K562 (cell line): ENCODE measurements at regions not wholly inside any gene's neighbourhood (a gene's known extent, or its start where the extent isn't known, plus 50 kb on each side); places are given as distances from the start of the nearest gene placed in this dataset.
A peak's percentile ranks its signal among the peaks of the same experiment; 100 is the strongest.

ENCODE experiments used
- C11orf30 ChIP-seq: fragments of 450-650 bp; IDR thresholded peaks from 2 replicates; pipeline ENCODE4 v1.6.1; 2016; ENCODE audit warnings: low read depth, mild to moderate bottlenecking
- CEBPG ChIP-seq, 3 experiments: fragments of 200-800 bp in 1 of 3; sonication (Bioruptor generic) in 1 of 3; sonication (generic) in 1 of 3; formaldehyde crosslinking in 1 of 3; IDR thresholded peaks in 2 of 3; conservative IDR thresholded peaks in 1 of 3; 2 replicates each; pipeline versions ENCODE4 v1.6.1 to v1.8.0; 2016 to 2022; ENCODE audit warnings: missing compliant biosample characterization in 2 of 3, missing genetic modification characterization in 2 of 3, mild to moderate bottlenecking in 1 of 3, missing genetic modification reagents in 1 of 3
- ESRRA ChIP-seq: fragments of 450-650 bp; IDR thresholded peaks from 2 replicates; pipeline ENCODE4 v1.6.1; 2014; ENCODE audit warnings: low read depth, mild to moderate bottlenecking, moderate library complexity, borderline replicate concordance
- ETV6 ChIP-seq, 3 experiments: fragments of 150-350 bp in 1 of 3; sonication (generic) in 1 of 3; formaldehyde crosslinking in 1 of 3; IDR thresholded peaks; 2 replicates each; pipeline versions ENCODE4 v1.6.1 to v1.8.0; 2014 to 2022; ENCODE audit warnings: borderline replicate concordance in 2 of 3, low read depth in 2 of 3, antibody characterized with exemption in 1 of 3, low read length in 1 of 3, mild to moderate bottlenecking in 1 of 3, missing genetic modification reagents in 1 of 3
- FOXP1 ChIP-seq: sonication (generic); formaldehyde crosslinking; IDR thresholded peaks from 2 replicates; pipeline ENCODE4 v1.8.0; 2022; ENCODE audit warnings: mild to moderate bottlenecking, missing genetic modification reagents
- LEF1 ChIP-seq: fragments of 450-650 bp; IDR thresholded peaks from 2 replicates; pipeline ENCODE4 v1.6.1; 2016; ENCODE audit warnings: mild to moderate bottlenecking
- MAZ ChIP-seq, 2 experiments: fragments of 450-650 bp in 1 of 2; sonication (generic) in 1 of 2; formaldehyde crosslinking; IDR thresholded peaks in 1 of 2; conservative IDR thresholded peaks in 1 of 2; 2 replicates each; pipeline versions ENCODE4 v1.4.0 to v1.5.0; 2020; ENCODE audit warnings: mild to moderate bottlenecking in 1 of 2, missing genetic modification reagents in 1 of 2
- NBN ChIP-seq: fragments of 450-650 bp; IDR thresholded peaks from 2 replicates; pipeline ENCODE4 v1.6.1; 2016; ENCODE audit warnings: low read depth, mild to moderate bottlenecking
- TBL1XR1 ChIP-seq, 2 experiments: IDR thresholded peaks; 2 replicates each; pipeline ENCODE4 v1.6.1; 2012; ENCODE audit warnings: improper control_type of control experiment in 2 of 2, low read length in 2 of 2, mild to moderate bottlenecking in 1 of 2
- TGIF2 ChIP-seq: sonication (generic); formaldehyde crosslinking; IDR thresholded peaks from 2 replicates; pipeline ENCODE4 v1.8.1; 2022; ENCODE audit warnings: mild to moderate bottlenecking, missing genetic modification reagents, moderate library complexity
- ZKSCAN3 ChIP-seq: fragments of 250-450 bp; sonication (Bioruptor Pico); IDR thresholded peaks from 2 replicates; pipeline ENCODE4 v1.4.0; 2020
- ZNF12 ChIP-seq: sonication (generic); formaldehyde crosslinking; IDR thresholded peaks from 2 replicates; pipeline ENCODE4 v1.4.0; 2020; ENCODE audit warnings: mild to moderate bottlenecking, missing genetic modification reagents
- ZNF431 ChIP-seq: sonication (generic); formaldehyde crosslinking; IDR thresholded peaks from 2 replicates; pipeline ENCODE4 v1.8.0; 2022; ENCODE audit warnings: mild to moderate bottlenecking, missing genetic modification reagents
- ZNF444 ChIP-seq: fragments of 250-450 bp; sonication (Bioruptor Pico); IDR thresholded peaks from 2 replicates; pipeline ENCODE4 v1.4.0; 2020; ENCODE audit warnings: mild to moderate bottlenecking, moderate library complexity
- TF ChIP-seq, protein P1 (sequence below): fragments of 450-650 bp; formaldehyde crosslinking; IDR thresholded peaks from 2 replicates; pipeline ENCODE4 v1.4.0; 2022; ENCODE audit warnings: missing genetic modification characterization
- TF ChIP-seq, protein P2 (sequence below): sonication (generic); formaldehyde crosslinking; IDR thresholded peaks from 2 replicates; pipeline ENCODE4 v1.8.0; 2022; ENCODE audit warnings: mild to moderate bottlenecking, missing genetic modification reagents, borderline replicate concordance
- TF ChIP-seq, protein P3 (sequence below): fragments of 250-450 bp; sonication (Bioruptor Pico); IDR thresholded peaks from 2 replicates; pipeline ENCODE4 v1.4.0; 2020; ENCODE audit warnings: mild to moderate bottlenecking, moderate library complexity
- TF ChIP-seq, protein P4 (sequence below): sonication (generic); formaldehyde crosslinking; IDR thresholded peaks from 2 replicates; pipeline ENCODE4 v1.8.0; 2023; ENCODE audit warnings: mild to moderate bottlenecking, missing genetic modification reagents
- TF ChIP-seq, protein P5 (sequence below), 2 experiments: fragments of 450-650 bp; conservative IDR thresholded peaks; 2 replicates each; pipeline ENCODE4 v1.6.1; 2017; ENCODE audit warnings: mild to moderate bottlenecking in 2 of 2, moderate library complexity in 2 of 2

DNA sequence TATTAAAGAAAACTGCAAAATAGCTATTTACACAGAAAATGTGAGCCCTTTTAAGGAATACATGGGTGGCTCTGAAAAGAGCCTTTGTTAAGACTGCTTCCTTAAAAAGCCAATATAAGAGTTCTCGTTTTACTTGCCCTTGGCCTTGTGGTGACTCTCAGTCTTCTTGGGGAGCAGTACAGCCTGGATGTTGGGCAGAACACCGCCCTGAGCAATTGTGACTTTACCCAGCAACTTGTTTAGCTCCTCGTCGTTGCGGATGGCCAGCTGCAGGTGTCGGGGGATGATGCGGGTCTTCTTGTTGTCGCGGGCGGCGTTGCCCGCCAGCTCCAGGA, 111.5 kb downstream of the HFE start (continued):
- TF ChIP-seq, protein P1, sequence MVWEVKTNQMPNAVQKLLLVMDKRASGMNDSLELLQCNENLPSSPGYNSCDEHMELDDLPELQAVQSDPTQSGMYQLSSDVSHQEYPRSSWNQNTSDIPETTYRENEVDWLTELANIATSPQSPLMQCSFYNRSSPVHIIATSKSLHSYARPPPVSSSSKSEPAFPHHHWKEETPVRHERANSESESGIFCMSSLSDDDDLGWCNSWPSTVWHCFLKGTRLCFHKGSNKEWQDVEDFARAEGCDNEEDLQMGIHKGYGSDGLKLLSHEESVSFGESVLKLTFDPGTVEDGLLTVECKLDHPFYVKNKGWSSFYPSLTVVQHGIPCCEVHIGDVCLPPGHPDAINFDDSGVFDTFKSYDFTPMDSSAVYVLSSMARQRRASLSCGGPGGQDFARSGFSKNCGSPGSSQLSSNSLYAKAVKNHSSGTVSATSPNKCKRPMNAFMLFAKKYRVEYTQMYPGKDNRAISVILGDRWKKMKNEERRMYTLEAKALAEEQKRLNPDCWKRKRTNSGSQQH (CRISPR knock-in tag) = no peak
- TF ChIP-seq, protein P2, sequence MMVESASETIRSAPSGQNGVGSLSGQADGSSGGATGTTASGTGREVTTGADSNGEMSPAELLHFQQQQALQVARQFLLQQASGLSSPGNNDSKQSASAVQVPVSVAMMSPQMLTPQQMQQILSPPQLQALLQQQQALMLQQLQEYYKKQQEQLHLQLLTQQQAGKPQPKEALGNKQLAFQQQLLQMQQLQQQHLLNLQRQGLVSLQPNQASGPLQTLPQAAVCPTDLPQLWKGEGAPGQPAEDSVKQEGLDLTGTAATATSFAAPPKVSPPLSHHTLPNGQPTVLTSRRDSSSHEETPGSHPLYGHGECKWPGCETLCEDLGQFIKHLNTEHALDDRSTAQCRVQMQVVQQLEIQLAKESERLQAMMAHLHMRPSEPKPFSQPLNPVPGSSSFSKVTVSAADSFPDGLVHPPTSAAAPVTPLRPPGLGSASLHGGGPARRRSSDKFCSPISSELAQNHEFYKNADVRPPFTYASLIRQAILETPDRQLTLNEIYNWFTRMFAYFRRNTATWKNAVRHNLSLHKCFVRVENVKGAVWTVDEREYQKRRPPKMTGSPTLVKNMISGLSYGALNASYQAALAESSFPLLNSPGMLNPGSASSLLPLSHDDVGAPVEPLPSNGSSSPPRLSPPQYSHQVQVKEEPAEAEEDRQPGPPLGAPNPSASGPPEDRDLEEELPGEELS (CRISPR knock-in tag) = peak; percentile 36; the same call in 1 of the 2 replicates
- TF ChIP-seq ZNF12 (CRISPR knock-in tag) (0 out of 2 replicates have a peak, but pooled peaks have one; percentile 20), ZNF431 (CRISPR knock-in tag) (0 out of 2 replicates have a peak, but pooled peaks have one; percentile 33), C11orf30 (no peak), MAZ (CRISPR knock-in tag; conservative IDR thresholded peaks at IDR 0.05 in 1 of 2, IDR thresholded peaks at IDR 0.05 in 1 of 2) (0 out of 4 replicates have a peak, but pooled peaks of 1 of the 2 experiments have one; percentile 7), FOXP1 (0 out of 2 replicates have a peak, but pooled peaks have one; percentile 28), NBN (0 out of 2 replicates have a peak, but pooled peaks have one; percentile 16), ESRRA (no peak), ZNF444 (CRISPR knock-in tag) (no peak), LEF1 (no peak), ETV6 (IDR thresholded peaks at IDR 0.05; ENCODE audit: borderline replicate concordance in 1 of 2, low read depth in 2 of 2, low read length in 1 of 2) (no peak), ETV6 (CRISPR knock-in tag; IDR thresholded peaks at IDR 0.05; ENCODE audit: borderline replicate concordance) (peak; percentile 84), ZKSCAN3 (CRISPR knock-in tag) (no peak), TBL1XR1 (IDR thresholded peaks at IDR 0.05; ENCODE audit: low read length in 2 of 2) (0 out of 4 replicates have a peak, but pooled peaks of 1 of the 2 experiments have one; percentile 71), CEBPG (CRISPR knock-in tag; IDR thresholded peaks at IDR 0.05) (no peak), CEBPG (tag; conservative IDR thresholded peaks at IDR 0.05 in 1 of 2, IDR thresholded peaks at IDR 0.05 in 1 of 2) (no peak), TGIF2 (CRISPR knock-in tag) (peak; percentile 86; the same call in 1 of the 2 replicates)
- TF ChIP-seq, protein P3, sequence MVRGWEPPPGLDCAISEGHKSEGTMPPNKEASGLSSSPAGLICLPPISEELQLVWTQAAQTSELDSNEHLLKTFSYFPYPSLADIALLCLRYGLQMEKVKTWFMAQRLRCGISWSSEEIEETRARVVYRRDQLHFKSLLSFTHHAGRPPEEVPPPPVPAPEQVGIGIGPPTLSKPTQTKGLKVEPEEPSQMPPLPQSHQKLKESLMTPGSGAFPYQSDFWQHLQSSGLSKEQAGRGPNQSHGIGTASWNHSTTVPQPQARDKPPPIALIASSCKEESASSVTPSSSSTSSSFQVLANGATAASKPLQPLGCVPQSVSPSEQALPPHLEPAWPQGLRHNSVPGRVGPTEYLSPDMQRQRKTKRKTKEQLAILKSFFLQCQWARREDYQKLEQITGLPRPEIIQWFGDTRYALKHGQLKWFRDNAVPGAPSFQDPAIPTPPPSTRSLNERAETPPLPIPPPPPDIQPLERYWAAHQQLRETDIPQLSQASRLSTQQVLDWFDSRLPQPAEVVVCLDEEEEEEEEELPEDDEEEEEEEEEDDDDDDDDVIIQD (CRISPR knock-in tag) = no peak
- TF ChIP-seq, protein P4, sequence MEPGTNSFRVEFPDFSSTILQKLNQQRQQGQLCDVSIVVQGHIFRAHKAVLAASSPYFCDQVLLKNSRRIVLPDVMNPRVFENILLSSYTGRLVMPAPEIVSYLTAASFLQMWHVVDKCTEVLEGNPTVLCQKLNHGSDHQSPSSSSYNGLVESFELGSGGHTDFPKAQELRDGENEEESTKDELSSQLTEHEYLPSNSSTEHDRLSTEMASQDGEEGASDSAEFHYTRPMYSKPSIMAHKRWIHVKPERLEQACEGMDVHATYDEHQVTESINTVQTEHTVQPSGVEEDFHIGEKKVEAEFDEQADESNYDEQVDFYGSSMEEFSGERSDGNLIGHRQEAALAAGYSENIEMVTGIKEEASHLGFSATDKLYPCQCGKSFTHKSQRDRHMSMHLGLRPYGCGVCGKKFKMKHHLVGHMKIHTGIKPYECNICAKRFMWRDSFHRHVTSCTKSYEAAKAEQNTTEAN (CRISPR knock-in tag) = peak; percentile 76; the same call in 1 of the 2 replicates
- TF ChIP-seq, protein P5, sequence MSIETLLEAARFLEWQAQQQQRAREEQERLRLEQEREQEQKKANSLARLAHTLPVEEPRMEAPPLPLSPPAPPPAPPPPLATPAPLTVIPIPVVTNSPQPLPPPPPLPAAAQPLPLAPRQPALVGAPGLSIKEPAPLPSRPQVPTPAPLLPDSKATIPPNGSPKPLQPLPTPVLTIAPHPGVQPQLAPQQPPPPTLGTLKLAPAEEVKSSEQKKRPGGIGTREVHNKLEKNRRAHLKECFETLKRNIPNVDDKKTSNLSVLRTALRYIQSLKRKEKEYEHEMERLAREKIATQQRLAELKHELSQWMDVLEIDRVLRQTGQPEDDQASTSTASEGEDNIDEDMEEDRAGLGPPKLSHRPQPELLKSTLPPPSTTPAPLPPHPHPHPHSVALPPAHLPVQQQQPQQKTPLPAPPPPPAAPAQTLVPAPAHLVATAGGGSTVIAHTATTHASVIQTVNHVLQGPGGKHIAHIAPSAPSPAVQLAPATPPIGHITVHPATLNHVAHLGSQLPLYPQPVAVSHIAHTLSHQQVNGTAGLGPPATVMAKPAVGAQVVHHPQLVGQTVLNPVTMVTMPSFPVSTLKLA (conservative IDR thresholded peaks at IDR 0.05) = no peak
